Left renal cortex interstitium (tissue), 4 donors: ENCODE measurements at regions not wholly inside any gene's neighbourhood (a gene's known extent, or its start where the extent isn't known, plus 50 kb on each side); places are given as distances from the start of the nearest gene placed in this dataset.
A peak's percentile ranks its signal among the peaks of the same experiment; 100 is the strongest.

Experiments used
- DNase-seq, 4 donors: peaks; one replicate each; pipeline ENCODE4 v3.0.0-alpha.2; 2013; ENCODE audit warnings: low read depth in 4 of 4, low spot score in 2 of 4, missing footprints in 1 of 4

DNA sequence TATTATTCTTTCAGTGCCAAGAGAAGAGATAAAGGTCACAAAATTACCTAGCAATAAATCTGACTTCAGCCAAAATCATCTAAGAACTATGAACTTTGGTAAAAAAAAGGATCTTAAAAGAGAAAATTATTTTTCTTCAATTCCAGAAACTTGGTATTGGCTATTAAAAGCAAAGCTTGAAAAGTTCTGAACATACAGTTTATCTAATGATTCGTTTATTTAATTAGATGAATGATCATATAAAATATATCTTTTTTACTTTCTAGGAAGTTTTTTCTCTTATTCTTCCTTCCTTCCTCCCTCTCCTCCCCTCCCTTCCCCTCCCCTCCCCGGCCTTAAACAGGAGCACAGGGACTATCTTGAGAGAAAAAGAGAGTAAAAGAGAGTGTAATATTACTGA lies 536.1 kb downstream of the SOX11 start:
- no peak for DNase-seq

GRCh38 chr2:6231166-6231565 lies 539.0 kb downstream of the SOX11 start:
- DNase-seq = no peak

DNA sequence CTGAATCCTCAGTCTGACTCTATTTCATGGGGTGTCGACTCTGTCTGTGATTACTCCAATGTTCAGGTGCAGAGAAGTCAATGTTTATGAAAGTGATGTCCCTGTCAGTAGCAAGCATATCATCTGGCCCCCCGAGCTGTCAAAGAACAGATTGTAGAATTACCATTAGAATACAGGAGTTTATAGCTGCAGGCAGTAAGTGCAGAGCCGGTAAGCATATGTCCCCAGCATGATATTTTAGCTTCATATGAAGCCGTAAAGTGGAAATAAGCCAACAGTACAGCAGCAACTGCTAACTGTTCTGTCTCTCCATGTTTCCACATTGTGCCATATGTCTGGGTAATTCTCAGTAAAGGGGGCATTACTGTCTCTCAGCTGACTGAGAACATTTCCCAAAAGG lies 541.8 kb downstream of the SOX11 start:
- DNase-seq = no peak

GRCh38 chr2:6234702-6235101 lies 542.5 kb downstream of the SOX11 start:
- no peak for DNase-seq

- DNase-seq = no peak
Measured at GRCh38 chr2:6236317-6236716, 544.1 kb downstream of the SOX11 start.

DNA sequence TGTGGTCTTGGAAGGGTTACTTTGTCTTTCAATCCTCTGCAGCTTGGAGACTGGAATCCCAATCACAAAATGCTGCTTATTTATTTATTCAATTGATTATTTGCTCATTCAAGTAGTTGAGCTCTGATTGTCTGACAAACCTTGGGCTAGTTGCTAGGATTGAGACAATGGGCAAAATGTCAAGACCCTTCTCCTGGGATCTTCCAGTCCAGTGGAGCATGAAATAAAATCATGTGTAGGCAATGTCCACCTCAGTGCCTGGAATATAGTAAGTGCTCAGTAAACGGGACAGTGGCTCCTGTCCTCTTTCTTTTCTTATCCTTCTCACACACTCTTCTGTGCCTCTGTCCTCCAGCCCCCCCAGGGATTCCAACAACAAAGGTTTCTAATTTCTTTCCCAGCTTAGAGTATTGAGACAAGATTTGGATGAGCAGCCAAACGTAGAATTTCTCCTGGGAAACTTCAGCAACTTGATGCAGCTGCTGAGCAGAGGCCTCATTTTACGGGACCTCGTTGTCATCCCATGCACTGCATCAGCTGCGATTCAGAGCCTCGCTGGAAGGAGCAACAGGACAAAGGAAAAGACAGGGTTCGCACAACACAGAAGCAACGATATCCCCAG lies 545.0 kb downstream of the SOX11 start:
- DNase-seq = no peak

DNA sequence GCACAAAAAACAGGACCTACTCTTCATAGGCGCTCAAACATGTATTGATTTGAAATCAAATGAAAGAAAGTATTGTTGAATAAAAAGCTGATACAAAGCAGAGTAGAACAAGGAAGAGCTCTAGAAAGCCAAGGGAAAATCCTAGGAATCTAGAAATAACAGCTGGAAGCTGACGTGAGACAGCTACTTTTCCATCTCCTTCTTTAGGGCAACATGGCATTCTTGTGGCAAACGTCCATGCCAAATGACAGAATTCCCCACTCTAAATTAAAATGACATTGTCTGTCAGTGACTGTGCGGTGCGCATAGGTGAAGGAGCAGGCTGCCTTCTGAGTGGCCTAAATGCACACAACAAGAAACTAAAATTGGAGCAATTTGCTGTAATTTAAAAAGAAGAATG lies 557.4 kb downstream of the SOX11 start:
- no peak for DNase-seq

- no peak for DNase-seq
Measured at GRCh38 chr2:6254441-6254840, 562.3 kb downstream of the SOX11 start.

DNA sequence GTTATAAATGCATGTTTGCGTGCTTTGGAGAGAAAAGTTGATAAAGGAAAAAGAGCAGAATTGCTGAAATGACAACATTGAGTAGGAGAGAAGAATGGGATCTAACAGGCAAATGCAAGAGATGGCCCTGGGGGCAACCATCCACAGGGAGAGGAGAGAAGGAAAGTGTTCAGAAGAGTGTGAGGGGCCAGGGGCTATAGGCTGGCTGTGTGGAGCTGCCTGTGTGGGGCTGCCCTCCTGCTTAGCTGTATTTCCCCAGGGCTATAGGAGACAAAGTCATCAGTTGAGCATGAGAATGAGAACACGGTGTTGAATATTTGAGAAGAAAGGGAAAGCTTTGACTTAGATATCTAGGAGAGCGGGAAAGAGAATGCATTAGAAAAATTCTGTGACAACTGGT lies 572.0 kb downstream of the SOX11 start:
- no peak for DNase-seq

GRCh38 chr2:6281524-6281923 lies 584.2 kb downstream of the CMPK2 start:
- DNase-seq = no peak

DNA sequence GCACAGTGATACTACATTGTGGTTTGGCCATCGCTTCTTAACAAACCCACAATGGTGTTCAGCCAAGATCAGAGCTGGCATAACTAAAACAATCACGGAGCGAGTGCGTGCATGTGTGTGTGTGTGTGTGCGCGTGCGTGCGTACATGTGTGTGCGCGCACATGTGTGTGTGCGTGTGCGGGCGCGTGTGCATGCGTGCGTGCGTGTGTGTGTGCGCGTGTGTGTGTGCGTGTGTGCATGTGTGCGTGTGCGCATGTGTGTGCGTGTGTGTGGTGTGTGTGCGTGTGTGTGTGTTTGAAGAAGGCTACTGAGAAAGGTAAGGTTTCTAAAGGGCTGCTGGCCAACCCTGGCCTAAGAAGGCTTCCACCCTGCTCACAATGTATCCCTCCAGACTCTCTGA lies 582.4 kb downstream of the CMPK2 start:
- no peak for DNase-seq

- DNase-seq = no peak
Measured at GRCh38 chr2:6287406-6287805, 578.3 kb downstream of the CMPK2 start.

DNA sequence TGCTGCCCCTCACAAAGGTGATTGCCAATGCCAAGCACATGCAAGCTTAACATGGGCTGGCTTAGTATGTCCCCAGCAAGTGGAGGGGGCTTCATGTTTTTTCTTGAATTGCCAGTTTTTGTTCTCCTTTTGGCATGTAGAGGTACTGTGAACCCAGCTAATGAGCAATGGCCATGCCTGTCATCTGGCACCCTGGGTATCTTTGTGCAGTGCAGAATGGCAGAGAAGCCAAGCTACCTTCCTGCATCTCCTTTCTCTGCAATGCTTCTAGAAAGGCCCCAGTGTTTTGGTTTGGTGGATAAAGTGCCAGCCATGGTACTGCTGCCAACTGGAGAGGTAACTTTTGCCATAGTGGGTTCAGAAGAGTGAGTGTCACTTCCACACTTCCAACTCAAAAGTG lies 576.9 kb downstream of the CMPK2 start:
- DNase-seq = no peak

- peak in 1 of 4 donors; percentile 59 for DNase-seq
Measured at GRCh38 chr2:6290217-6291015, 575.3 kb downstream of the CMPK2 start.

DNA sequence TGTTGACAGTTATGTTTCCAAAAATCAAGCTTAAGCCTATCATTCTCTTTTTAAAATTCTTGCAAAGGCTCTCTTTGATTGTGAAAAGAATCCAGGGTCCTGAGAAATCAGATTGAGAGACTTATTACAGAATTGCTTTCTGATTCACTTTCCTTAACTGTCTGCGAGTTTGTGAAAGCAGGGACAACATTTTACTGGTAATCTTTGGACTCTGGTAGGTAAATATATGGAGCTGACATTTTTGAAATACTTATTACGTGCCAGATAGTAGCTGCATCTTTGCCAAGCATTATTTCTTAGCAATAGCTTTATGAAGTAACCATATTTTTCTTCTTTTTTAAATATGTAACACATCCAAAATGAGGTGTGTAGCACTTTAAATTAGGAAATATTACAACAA lies 570.9 kb downstream of the CMPK2 start:
- DNase-seq = no peak

GRCh38 chr2:6297238-6297637 lies 568.5 kb downstream of the CMPK2 start:
- no peak for DNase-seq

DNA sequence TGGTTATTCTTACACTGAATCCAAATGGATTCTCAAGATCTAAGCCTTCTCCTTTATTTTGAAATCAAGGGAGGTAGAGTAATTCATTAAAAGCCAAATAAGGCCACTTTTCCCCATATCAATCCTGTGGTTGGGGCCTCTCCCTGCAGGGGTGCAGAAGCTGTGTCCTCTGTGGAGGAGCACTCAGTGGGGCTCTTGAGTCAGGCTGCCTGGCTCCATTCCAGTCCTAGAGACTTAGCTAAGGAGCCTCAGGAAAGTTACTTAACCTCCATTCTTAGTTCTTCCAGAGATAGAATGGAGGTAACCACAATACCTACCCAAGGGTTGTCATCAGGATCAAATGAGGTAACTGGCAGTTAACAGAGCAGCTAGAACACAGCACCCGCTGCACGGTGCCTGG lies 564.3 kb downstream of the CMPK2 start:
- DNase-seq = no peak

- no peak for DNase-seq
Measured at GRCh38 chr2:6308986-6309385, 556.7 kb downstream of the CMPK2 start.

DNA sequence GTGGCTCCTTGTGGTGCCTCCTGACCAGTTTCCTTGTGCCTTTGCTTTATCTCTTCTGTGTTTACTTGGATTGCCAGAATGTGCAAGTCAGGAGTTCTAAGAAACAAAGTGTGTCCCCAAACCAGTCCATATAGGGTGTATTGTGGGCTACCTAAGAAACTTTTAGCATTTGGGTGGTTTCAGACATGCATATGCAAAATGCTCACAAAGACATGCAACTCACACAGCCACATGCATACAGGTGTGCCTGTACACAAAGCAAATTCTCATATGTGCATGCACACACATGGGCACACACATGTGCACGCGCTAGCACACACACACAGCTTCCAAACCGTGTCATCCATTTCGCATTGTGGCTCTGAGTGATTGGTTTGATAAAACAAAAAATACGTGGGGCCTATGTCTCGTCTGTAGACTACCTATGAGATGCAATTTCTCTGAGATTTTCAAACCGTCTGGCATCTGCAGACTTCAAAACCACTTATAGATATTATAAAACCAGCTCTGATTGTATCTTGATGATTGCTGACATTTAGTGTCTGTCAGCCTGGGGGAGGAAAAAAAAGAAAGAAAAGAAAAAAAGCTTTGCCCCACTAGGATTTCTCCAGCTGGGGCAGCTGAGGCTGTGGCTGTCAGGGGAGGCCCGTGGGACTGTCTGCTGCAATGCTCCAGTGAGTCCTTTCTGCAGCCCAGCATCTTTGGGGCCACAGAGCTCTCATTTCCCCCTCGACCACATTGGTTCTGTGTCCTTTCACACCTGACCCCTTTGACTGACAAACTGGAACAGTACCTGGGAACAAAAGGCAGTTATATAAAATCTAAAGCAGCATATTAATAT lies 556.1 kb downstream of the CMPK2 start:
- peak in 1 of 4 donors; percentile 20 for DNase-seq

GRCh38 chr2:6310256-6311215 lies 555.2 kb downstream of the CMPK2 start:
- DNase-seq = peak in 2 of 4 donors; percentile 26 to 43
